ENCODE measurements at regions not wholly inside any gene's neighbourhood (a gene's known extent, or its start where the extent isn't known, plus 50 kb on each side); places are given as distances from the start of the nearest gene placed in this dataset.

GRCh38 chr12:47351526-47351925 is 271.8 kb upstream of the AMIGO2 start:
- Histone ChIP-seq H3K4me1 (peaks cover 0 to 7% (median under 1%) of the 10 kb centered on the region in 3 donors), H3K36me3 (no peaks in the 10 kb centered on the region), H3K9me3 (no peaks in the 10 kb centered on the region), H3K27ac (no peak overlapping the region), H3K27me3 (no peaks in the 10 kb centered on the region), H3K4me3 (no peak overlapping the region)
- intact Hi-C loops (cut with DNase I): no loop called here
- FAIRE-seq (no peak), DNase-seq (no peak), ATAC-seq (no peak)
- 89 to 94% methylated on average over 2 of the region's 2 CpGs for WGBS, 2 donors
- no peak for TF ChIP-seq CTCF (IDR thresholded peaks at IDR 0.05)

- Histone ChIP-seq H3K27ac (no peak overlapping the region), H3K36me3 (no peaks in the 10 kb centered on the region), H3K4me1 (peaks cover 7 to 10% (median 8%) of the 10 kb centered on the region in 3 donors), H3K9me3 (no peaks in the 10 kb centered on the region), H3K27me3 (no peaks in the 10 kb centered on the region), H3K4me3 (no peak overlapping the region)
- TF ChIP-seq CTCF (IDR thresholded peaks at IDR 0.05): no peak
- intact Hi-C loops (cut with DNase I): no loop called here
- DNase-seq: no peak
- ATAC-seq: peak in 1 of 4 donors; percentile 19
- no peak for FAIRE-seq
Measured at GRCh38 chr12:47350062-47350408, 270.3 kb upstream of the AMIGO2 start.

- Histone ChIP-seq H3K36me3 (no peaks in the 10 kb centered on the region), H3K4me1 (peaks cover 7 to 10% (median 8%) of the 10 kb centered on the region in 3 donors), H3K4me3 (no peak overlapping the region), H3K27ac (no peak overlapping the region), H3K27me3 (no peaks in the 10 kb centered on the region), H3K9me3 (no peaks in the 10 kb centered on the region)
- WGBS, 2 donors: 76 to 93% methylated on average over 5 of the region's 5 CpGs
- DNase-seq (no peak), FAIRE-seq (no peak), ATAC-seq (no peak)
- TF ChIP-seq CTCF (IDR thresholded peaks at IDR 0.05): no peak
- intact Hi-C loops (cut with DNase I): no loop called here
Measured at GRCh38 chr12:47349137-47350061, 269.6 kb upstream of the AMIGO2 start.

- peaks cover 7 to 10% (median 8%) of the 10 kb centered on the region in 3 donors for H3K4me1 ChIP-seq
- no peak overlapping the region for H3K4me3 ChIP-seq
- H3K27ac ChIP-seq: no peak overlapping the region
- intact Hi-C loops (cut with DNase I): no loop called here
- no peaks in the 10 kb centered on the region for H3K36me3 ChIP-seq
- DNase-seq: no peak
- ATAC-seq: no peak
- no peaks in the 10 kb centered on the region for H3K9me3 ChIP-seq
- no peak for TF ChIP-seq CTCF (IDR thresholded peaks at IDR 0.05)
- 58 to 70% methylated on average over 1 of the region's 1 CpG for WGBS, 2 donors
- H3K27me3 ChIP-seq: no peaks in the 10 kb centered on the region
- FAIRE-seq: no peak
Measured at GRCh38 chr12:47348206-47348605, 268.4 kb upstream of the AMIGO2 start.
